IMR-90 (cell line): ENCODE measurements at regions not wholly inside any gene's neighbourhood (a gene's known extent, or its start where the extent isn't known, plus 50 kb on each side); places are given as distances from the start of the nearest gene placed in this dataset. TPM values are rescaled to one million over a fixed set of nuclear protein-coding genes. Genes with fewer than 3 reads are reported as not detected.

ENCODE experiments used
- ATAC-seq: fragments of 200-7000 bp; cut with Tn5 transposase; 2 replicates; pipeline ENCODE4 v1.9.1; 2020; ENCODE audit warnings: low read depth, mild to moderate bottlenecking, moderate library complexity
- BruUV-seq: library from RNA; stranded (reverse); fragments of 400-500 nt; replicated peaks from 2 replicates; lab custom pipeline; 2021; lab: Mats Ljungman, UMichigan
- CTCF ChIA-PET: fragments of 300-600 bp; formaldehyde crosslinking; extraction: SDS; loops from one replicate; lab custom pipeline; 2021; ENCODE audit warnings: antibody characterized with exemption; lab: Yijun Ruan, JAX
- POLR2A ChIA-PET: fragments of 300-600 bp; sonication (Branson Sonifier 250); formaldehyde crosslinking; loops from one replicate; lab custom pipeline; 2022; ENCODE audit warnings: antibody characterized with exemption; ENCODE audit not compliant: unreplicated experiment; lab: Charles Lee
- DNase-seq: peaks from one replicate; pipeline ENCODE4 v3.0.0; 2013
- H2AFZ ChIP-seq: replicated peaks from 2 replicates; pipeline ENCODE3; 2013; ENCODE audit warnings: low read length, mild to moderate bottlenecking; ENCODE audit not compliant: poor library complexity
- H2AK5ac ChIP-seq: 2 replicates; pipeline ENCODE4 v1.6.1; 2013; ENCODE audit warnings: low read depth, low read length, inconsistent platforms
- H2AK9ac ChIP-seq: replicated peaks from 2 replicates; pipeline ENCODE3; 2013; ENCODE audit warnings: mild to moderate bottlenecking, low read depth, low read length, moderate library complexity; ENCODE audit not compliant: poor library complexity
- H2BK120ac ChIP-seq: 2 replicates; pipeline ENCODE4 v1.6.1; 2013; ENCODE audit warnings: low read depth, low read length, inconsistent platforms
- H2BK15ac ChIP-seq: 3 replicates; pipeline ENCODE4 v1.6.1; 2013; ENCODE audit warnings: low read depth, low read length, inconsistent platforms
- H2BK20ac ChIP-seq: 2 replicates; pipeline ENCODE4 v1.6.1; 2013; ENCODE audit warnings: low read depth, mild to moderate bottlenecking, inconsistent platforms, low read length, moderate library complexity
- H2BK5ac ChIP-seq: 2 replicates; pipeline ENCODE4 v1.6.1; 2013; ENCODE audit warnings: mild to moderate bottlenecking, low read depth, low read length, inconsistent platforms; ENCODE audit not compliant: poor library complexity, severe bottlenecking
- H3K14ac ChIP-seq: replicated peaks from 2 replicates; pipeline ENCODE4 v1.6.1; 2013; ENCODE audit warnings: low read depth, low read length, inconsistent platforms
- H3K18ac ChIP-seq: 2 replicates; pipeline ENCODE4 v1.6.1; 2013; ENCODE audit warnings: low read depth, low read length, control low read depth
- H3K23ac ChIP-seq: 2 replicates; pipeline ENCODE4 v1.6.1; 2013; ENCODE audit warnings: low read depth, low read length, inconsistent platforms
- H3K27ac ChIP-seq: 2 replicates; pipeline ENCODE4 v1.5.1; 2013; ENCODE audit warnings: mild to moderate bottlenecking, control low read depth, low read length; ENCODE audit not compliant: insufficient read depth
- H3K27me3 ChIP-seq: 2 replicates; pipeline ENCODE4 v1.6.1; 2013; ENCODE audit warnings: low read length; ENCODE audit not compliant: control insufficient read depth, insufficient read depth
- H3K36me3 ChIP-seq: 2 replicates; pipeline ENCODE4 v1.6.1; 2013; ENCODE audit warnings: low read length, mixed read lengths; ENCODE audit not compliant: control insufficient read depth, insufficient read depth
- H3K4ac ChIP-seq: 2 replicates; pipeline ENCODE4 v1.6.1; 2013; ENCODE audit warnings: low read depth, low read length, inconsistent platforms
- H3K4me1 ChIP-seq: 2 replicates; pipeline ENCODE4 v1.6.1; 2013; ENCODE audit warnings: low read length, mixed read lengths; ENCODE audit not compliant: control insufficient read depth, insufficient read depth
- H3K4me2 ChIP-seq: 2 replicates; pipeline ENCODE4 v1.6.1; 2013; ENCODE audit warnings: low read depth, mild to moderate bottlenecking, control low read depth, low read length, moderate library complexity
- H3K4me3 ChIP-seq: 2 replicates; pipeline ENCODE4 v1.5.1; 2013; ENCODE audit warnings: low read depth, mild to moderate bottlenecking, control low read depth, low read length, moderate library complexity; ENCODE audit not compliant: insufficient read depth
- H3K56ac ChIP-seq: 2 replicates; pipeline ENCODE4 v1.6.1; 2013; ENCODE audit warnings: low read length, inconsistent platforms; ENCODE audit not compliant: insufficient read depth; ENCODE audit errors: extremely low read depth
- H3K79me1 ChIP-seq, 2 experiments: 2 replicates each; pipeline ENCODE4 v1.6.1; 2013; ENCODE audit warnings: low read length in 2 of 2, inconsistent platforms in 1 of 2, low read depth in 1 of 2
- H3K9ac ChIP-seq: 2 replicates; pipeline ENCODE4 v1.6.1; 2013; ENCODE audit warnings: low read depth, low read length, control low read depth
- H3K9me1 ChIP-seq: 2 replicates; pipeline ENCODE4 v1.6.1; 2013; ENCODE audit warnings: low read length, inconsistent platforms; ENCODE audit not compliant: insufficient read depth
- H3K9me3 ChIP-seq: 2 replicates; pipeline ENCODE4 v1.6.1; 2013; ENCODE audit warnings: low read length; ENCODE audit not compliant: control insufficient read depth, insufficient read depth
- H4K20me1 ChIP-seq: 2 replicates; pipeline ENCODE4 v1.6.1; 2013; ENCODE audit warnings: low read length, inconsistent platforms; ENCODE audit not compliant: insufficient read depth
- H4K5ac ChIP-seq: 2 replicates; pipeline ENCODE4 v1.6.1; 2013; ENCODE audit warnings: mild to moderate bottlenecking, low read depth, low read length, control low read depth
- H4K8ac ChIP-seq, 2 experiments: 2 replicates each; pipeline ENCODE4 v1.6.1; 2013; ENCODE audit warnings: low read depth in 2 of 2, low read length in 2 of 2, control low read depth in 1 of 2, inconsistent platforms in 1 of 2
- H4K91ac ChIP-seq: 2 replicates; pipeline ENCODE4 v1.6.1; 2013; ENCODE audit warnings: low read depth, low read length, inconsistent platforms; ENCODE audit not compliant: insufficient read depth
- CHD1 ChIP-seq: IDR thresholded peaks from 2 replicates; pipeline ENCODE4 v1.6.1; 2012; ENCODE audit warnings: low read depth, low read length, improper control_type of control experiment
- NFE2L2 ChIP-seq: fragments of 150-350 bp; IDR thresholded peaks from 2 replicates; pipeline ENCODE4 v1.6.1; 2016; ENCODE audit warnings: low read depth, mild to moderate bottlenecking, low read length
- RCOR1 ChIP-seq: IDR thresholded peaks from 2 replicates; pipeline ENCODE4 v1.6.1; 2012; ENCODE audit warnings: mild to moderate bottlenecking, low read length, improper control_type of control experiment; ENCODE audit not compliant: insufficient replicate concordance
- WGBS, 2 experiments: methylation state at CpG; one replicate each; pipeline versions ENCODE4 v1.1.5 to v1.1.7; 2013; ENCODE audit warnings: missing lambda C conversion rate in 2 of 2; ENCODE audit not compliant: insufficient read length in 1 of 2; ENCODE audit errors: extremely low coverage in 2 of 2; 5-methylcytosine and 5-hydroxymethylcytosine counted together
- dilution Hi-C: fragments of 300-500 bp; cut with HindIII; formaldehyde crosslinking; loops from one replicate; pipeline ENCODE4 v1.14.3; 2018; ENCODE audit warnings: low sequenced_read_pairs; ENCODE audit not compliant: unreplicated experiment
- in situ Hi-C: fragments of 300-500 bp; cut with MboI; formaldehyde crosslinking; loops from 3 replicates; pipeline ENCODE4 v1.14.3; 2019; ENCODE audit warnings: low sequenced_read_pairs, inconsistent platforms, mixed read lengths
- intact Hi-C: fragments of 100-400 bp; cut with micrococcal nuclease; formaldehyde crosslinking; loops from 2 replicates; pipeline ENCODE4 v1.10.0; 2022
- microRNA-seq, 2 experiments: library from miRNA; stranded (forward) in 1 of 2; unstranded in 1 of 2; fragments of 10-50 nt in 1 of 2; fragments of <30 nt in 1 of 2; gene quantifications in 1 of 2; microRNA quantifications in 1 of 2; one replicate each; pipeline versions ENCODE3 to v1.1.0; 2013 to 2020; ENCODE audit not compliant: insufficient read depth in 1 of 2, insufficient read length in 1 of 2, unreplicated experiment in 1 of 2
- small RNA-seq, 5 experiments: library from RNA; depleted of rRNA; stranded (forward); fragments of <200 nt; gene quantifications; one replicate each; pipeline ENCODE3, GENCODE V24; 2012
- TF ChIP-seq, protein P1 (sequence below): fragments of 150-350 bp; IDR thresholded peaks from 2 replicates; pipeline ENCODE4 v1.6.1; 2016; ENCODE audit warnings: low read depth, mild to moderate bottlenecking, low read length, moderate library complexity, borderline replicate concordance

GRCh38 chr7:53542157-53542556 lies 506.7 kb downstream of the POM121L12 start:
- no peak overlapping the region for H4K5ac ChIP-seq
- H3K27ac ChIP-seq: no peak overlapping the region
- no CpG with 5 or more reads among the region's 5 CpGs for WGBS, 2 experiments
- no peak overlapping the region for H3K4me2 ChIP-seq
- peaks cover 7% of the 10 kb centered on the region for H3K9me3 ChIP-seq
- DNase-seq (no peak), ATAC-seq (no peak)
- H3K14ac ChIP-seq: no peak overlapping the region
- H3K23ac ChIP-seq: no peak overlapping the region
- ChIA-PET POLR2A (no interaction called here), CTCF (no interaction called here)
- no peak overlapping the region for H2BK15ac ChIP-seq
- H3K9me1 ChIP-seq: no peaks in the 10 kb centered on the region
- no peak overlapping the region for H2BK120ac ChIP-seq
- BruUV-seq: no TSS peak
- H3K56ac ChIP-seq: no peak overlapping the region
- H2AK5ac ChIP-seq: no peak overlapping the region
- H2AK9ac ChIP-seq: no peak overlapping the region
- no peak overlapping the region for H2BK20ac ChIP-seq
- no peak overlapping the region for H2AFZ ChIP-seq
- H3K4me3 ChIP-seq: no peak overlapping the region
- H3K4me1 ChIP-seq: no peaks in the 10 kb centered on the region
- intact Hi-C loops: no loop called here
- H3K36me3 ChIP-seq: no peaks in the 10 kb centered on the region
- in situ Hi-C loops: no loop called here
- no peak overlapping the region for H3K9ac ChIP-seq
- no peak overlapping the region for H4K8ac ChIP-seq
- no peaks in the 10 kb centered on the region for H3K79me1 ChIP-seq
- dilution Hi-C loops: no loop called here
- no peaks in the 10 kb centered on the region for H3K27me3 ChIP-seq
- no peak overlapping the region for H3K18ac ChIP-seq
- TF ChIP-seq, protein P1, sequence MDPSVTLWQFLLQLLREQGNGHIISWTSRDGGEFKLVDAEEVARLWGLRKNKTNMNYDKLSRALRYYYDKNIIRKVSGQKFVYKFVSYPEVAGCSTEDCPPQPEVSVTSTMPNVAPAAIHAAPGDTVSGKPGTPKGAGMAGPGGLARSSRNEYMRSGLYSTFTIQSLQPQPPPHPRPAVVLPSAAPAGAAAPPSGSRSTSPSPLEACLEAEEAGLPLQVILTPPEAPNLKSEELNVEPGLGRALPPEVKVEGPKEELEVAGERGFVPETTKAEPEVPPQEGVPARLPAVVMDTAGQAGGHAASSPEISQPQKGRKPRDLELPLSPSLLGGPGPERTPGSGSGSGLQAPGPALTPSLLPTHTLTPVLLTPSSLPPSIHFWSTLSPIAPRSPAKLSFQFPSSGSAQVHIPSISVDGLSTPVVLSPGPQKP: no peak
- TF ChIP-seq CHD1 (no peak), RCOR1 (no peak), NFE2L2 (no peak)
- no peak overlapping the region for H3K4ac ChIP-seq
- no peaks in the 10 kb centered on the region for H4K20me1 ChIP-seq
- H2BK5ac ChIP-seq: no peak overlapping the region
- no peak overlapping the region for H4K91ac ChIP-seq

Small RNAs in the stretch of these regions (microRNA-seq; reads per million reads assigned to microRNA genes)
- gene RN7SKP218 (ENCODE audit: insufficient read depth, insufficient read length): not detected
- gene RNU1-14P (ENCODE audit: insufficient read depth, insufficient read length): not detected

Small RNAs in the stretch of these regions (small RNA-seq; reads per million reads assigned to genes)
- 0 reads per million in 5 experiments for gene RN7SKP218
- gene RNU1-14P: 0 to 37.4 (median 1.2) reads per million in 5 experiments
